HCT116 (cell line): ENCODE measurements at regions not wholly inside any gene's neighbourhood (a gene's known extent, or its start where the extent isn't known, plus 50 kb on each side); places are given as distances from the start of the nearest gene placed in this dataset.

Source experiments
- ATAC-seq: fragments of 200-7000 bp; cut with Tn5 transposase; 2 replicates; pipeline ENCODE4 v1.9.1; 2020; ENCODE audit warnings: mild to moderate bottlenecking, moderate library complexity
- BruUV-seq: library from RNA; stranded (reverse); fragments of 400-500 nt; replicated peaks from 2 replicates; lab custom pipeline; 2021; lab: Mats Ljungman, UMichigan
- CTCF ChIA-PET: fragments of 300-600 bp; sonication (Branson Sonifier 250); formaldehyde crosslinking; loops from one replicate; lab custom pipeline; 2021; ENCODE audit warnings: antibody characterized with exemption; lab: Charles Lee
- POLR2A ChIA-PET: fragments of 300-600, 350-600 bp; sonication (Branson Sonifier 250); formaldehyde crosslinking; loops from one replicate; lab custom pipeline; 2021; ENCODE audit warnings: antibody characterized with exemption; lab: Charles Lee
- RAD21 ChIA-PET, 2 experiments: fragments of 300-600 bp; sonication (Branson Sonifier 250); formaldehyde crosslinking; loops; one replicate each; lab custom pipeline; 2023; ENCODE audit warnings: low total read pairs in 2 of 2; ENCODE audit not compliant: uncharacterized antibody in 2 of 2, unreplicated experiment in 2 of 2, low non-redundant PET in 1 of 2; lab: Charles Lee
- DNase-seq: peaks from one replicate; pipeline ENCODE4 v3.0.0-alpha.2; 2010; ENCODE audit warnings: low read depth, low spot score
- H2AFZ ChIP-seq: fragments of 200-600 bp; shearing (Covaris generic), sonication (generic); 2 replicates; pipeline ENCODE4 v1.6.1; 2017; ENCODE audit warnings: low read depth, mixed run types, mixed read lengths, antibody characterized with exemption, low read length; ENCODE audit not compliant: poor library complexity, severe bottlenecking
- H3K27ac ChIP-seq: 2 replicates; pipeline ENCODE4 v1.5.1; 2012; ENCODE audit warnings: low read depth, low read length
- H3K27me3 ChIP-seq: fragments of 200-600 bp; sonication (generic); 2 replicates; pipeline ENCODE4 v1.6.1; 2016; ENCODE audit warnings: mixed run types, low read length, mixed read lengths; ENCODE audit not compliant: insufficient read depth
- H3K36me3 ChIP-seq, 2 experiments: fragments of 200-500 bp in 1 of 2; fragments of 200-600 bp in 1 of 2; sonication (Bioruptor generic) in 1 of 2; sonication (generic) in 1 of 2; 2 replicates each; pipeline versions ENCODE4 v1.5.1 to v1.6.1; 2014 to 2016; ENCODE audit warnings: low read length in 2 of 2, inconsistent platforms in 1 of 2, mixed read lengths in 1 of 2, mixed run types in 1 of 2; ENCODE audit not compliant: insufficient read depth in 2 of 2, control insufficient read depth in 1 of 2
- H3K4me1 ChIP-seq, 2 experiments: fragments of 200-600 bp in 1 of 2; sonication (generic) in 1 of 2; 2 replicates each; pipeline versions ENCODE4 v1.5.1 to v1.6.1; 2012 to 2017; ENCODE audit warnings: low read length in 2 of 2, inconsistent platforms in 1 of 2, mild to moderate bottlenecking in 1 of 2, mixed read lengths in 1 of 2, mixed run types in 1 of 2, moderate library complexity in 1 of 2; ENCODE audit not compliant: insufficient read depth in 2 of 2, control insufficient read depth in 1 of 2
- H3K4me2 ChIP-seq: fragments of 200-600 bp; sonication (generic); 2 replicates; pipeline ENCODE4 v1.6.1; 2017; ENCODE audit warnings: mixed run types, low read length, mixed read lengths
- H3K4me3 ChIP-seq, 2 experiments: fragments of 200-600 bp in 1 of 2; sonication (generic) in 1 of 2; replicated peaks in 1 of 2; 2 replicates each; pipeline ENCODE4 v1.5.1; 2011 to 2016; ENCODE audit warnings: low read length in 2 of 2, control low read depth in 1 of 2, low read depth in 1 of 2, mild to moderate bottlenecking in 1 of 2, mixed read lengths in 1 of 2, mixed run types in 1 of 2
- H3K79me2 ChIP-seq: fragments of 200-600 bp; sonication (generic); 2 replicates; pipeline ENCODE4 v1.6.1; 2017; ENCODE audit warnings: mild to moderate bottlenecking, mixed run types, low read length, moderate library complexity, mixed read lengths; ENCODE audit not compliant: insufficient read depth
- H3K9ac ChIP-seq: fragments of 200-600 bp; sonication (generic); 2 replicates; pipeline ENCODE4 v1.6.1; 2016; ENCODE audit warnings: low read length, mixed read lengths
- H3K9me2 ChIP-seq: fragments of 200-600 bp; sonication (generic), shearing (Covaris generic); 2 replicates; pipeline ENCODE4 v1.6.1; 2017; ENCODE audit warnings: mixed run types, mild to moderate bottlenecking, moderate library complexity; ENCODE audit not compliant: insufficient read depth
- H3K9me3 ChIP-seq, 2 experiments: fragments of 200-500 bp in 1 of 2; fragments of 200-600 bp in 1 of 2; sonication (Bioruptor generic) in 1 of 2; sonication (generic) in 1 of 2; 2 replicates each; pipeline ENCODE4 v1.6.1; 2014 to 2017; ENCODE audit warnings: low read length in 2 of 2, mixed read lengths in 2 of 2, inconsistent platforms in 1 of 2, low read depth in 1 of 2, mild to moderate bottlenecking in 1 of 2, mixed run types in 1 of 2, moderate library complexity in 1 of 2; ENCODE audit not compliant: control insufficient read depth in 1 of 2, insufficient read depth in 1 of 2
- H4K20me1 ChIP-seq: fragments of 200-600 bp; sonication (generic), shearing (Covaris generic); 2 replicates; pipeline ENCODE4 v1.6.1; 2017; ENCODE audit warnings: mixed run types, mild to moderate bottlenecking, moderate library complexity; ENCODE audit not compliant: insufficient read depth
- CBX3 ChIP-seq: IDR thresholded peaks from 2 replicates; pipeline ENCODE4 v1.6.1; 2012; ENCODE audit warnings: low read depth
- CTCF ChIP-seq, 3 experiments: fragments of 200-600 bp in 1 of 3; sonication (generic) in 1 of 3; IDR thresholded peaks in 2 of 3; conservative IDR thresholded peaks in 1 of 3; 2 replicates each; pipeline ENCODE4 v1.5.1; 2012 to 2017; ENCODE audit warnings: low read depth in 2 of 3, low read length in 2 of 3, antibody characterized with exemption in 1 of 3, borderline replicate concordance in 1 of 3, control low read depth in 1 of 3, mild to moderate bottlenecking in 1 of 3, mixed read lengths in 1 of 3, mixed run types in 1 of 3, moderate library complexity in 1 of 3; ENCODE audit not compliant: insufficient read depth in 1 of 3
- RAD21 ChIP-seq: IDR thresholded peaks from 2 replicates; pipeline ENCODE4 v1.6.1; 2012; ENCODE audit warnings: low read depth, mild to moderate bottlenecking
- REST ChIP-seq: IDR thresholded peaks from 2 replicates; pipeline ENCODE4 v1.6.1; 2012; ENCODE audit warnings: low read depth
- SP1 ChIP-seq: IDR thresholded peaks from 2 replicates; pipeline ENCODE4 v1.6.1; 2012; ENCODE audit warnings: low read depth
- SRF ChIP-seq: IDR thresholded peaks from 2 replicates; pipeline ENCODE4 v1.6.1; 2012; ENCODE audit warnings: low read depth
- ZBTB33 ChIP-seq: IDR thresholded peaks from 2 replicates; pipeline ENCODE4 v1.6.1; 2011; ENCODE audit warnings: mild to moderate bottlenecking, low read length, moderate library complexity; ENCODE audit not compliant: insufficient replicate concordance; ENCODE audit errors: extremely low read depth
- intact Hi-C: fragments of 100-400 bp; cut with micrococcal nuclease; formaldehyde crosslinking; loops from 2 replicates; pipeline ENCODE4 v1.10.0; 2022

GRCh38 chr6:82040405-82041221 is 206.9 kb downstream of the IBTK start:
- no peaks in the 10 kb centered on the region for H4K20me1 ChIP-seq
- 0 out of 2 replicates have a peak, but pooled peaks cover 2% of the 10 kb centered on the region for H3K9me2 ChIP-seq
- no peak overlapping the region for H3K4me3 ChIP-seq
- H3K9ac ChIP-seq: no peak overlapping the region
- H3K36me3 ChIP-seq: no peaks in the 10 kb centered on the region
- H3K27ac ChIP-seq: no peak overlapping the region; the same call in 1 of the 2 replicates
- no TSS peak for BruUV-seq
- ChIA-PET POLR2A (no interaction called here), CTCF (interaction anchor here (0.6 to 1.5 kb wide), 11 partner anchors 9 to 1826 kb away, joined by 3 to 6 read pairs (median 4); no protein-coding TSS in a partner anchor), RAD21 (no interaction called here)
- peaks cover 0 to 5% of the 10 kb centered on the region in 2 experiments; a peak in 1 of 4 replicates for H3K4me1 ChIP-seq
- DNase-seq: peak; percentile 42
- peak; percentile 95 for ATAC-seq
- peak overlapping the region; percentile 53 for H2AFZ ChIP-seq
- TF ChIP-seq ZBTB33 (no peak), REST (no peak), SRF (no peak), RAD21 (peak; percentile 81), SP1 (0 out of 2 replicates have a peak, but pooled peaks have one; percentile 22), CTCF (IDR thresholded peaks at IDR 0.05 in 2 of 3, conservative IDR thresholded peaks at IDR 0.05 in 1 of 3; ENCODE audit: borderline replicate concordance in 1 of 3, insufficient read depth in 1 of 3, low read depth in 2 of 3, low read length in 2 of 3) (peak; percentile 44 to 85 (median 75); a peak in 5 of 6 replicates), CBX3 (no peak; the same call in 1 of the 2 replicates)
- intact Hi-C loops: no loop called here
- H3K9me3 ChIP-seq: no peaks in the 10 kb centered on the region
- H3K79me2 ChIP-seq: no peaks in the 10 kb centered on the region
- H3K27me3 ChIP-seq: no peaks in the 10 kb centered on the region
- no peak overlapping the region for H3K4me2 ChIP-seq
